ENCODE measurements at regions not wholly inside any gene's neighbourhood (a gene's known extent, or its start where the extent isn't known, plus 50 kb on each side); places are given as distances from the start of the nearest gene placed in this dataset.

GRCh38 chr7:24409431-24410024 lies 125.5 kb downstream of the NPY start:
- Histone ChIP-seq H2AFZ (ENCODE audit: low read depth, low read length) (no peak overlapping the region), H3K27me3 (ENCODE audit: insufficient read depth, low read length, poor library complexity) (peaks cover 3% of the 10 kb centered on the region), H4K20me1 (ENCODE audit: insufficient read depth, low read length) (no peaks in the 10 kb centered on the region), H3K4me1 (ENCODE audit: insufficient read depth, low read length) (no peaks in the 10 kb centered on the region), H3K27ac (ENCODE audit: low read length) (no peak overlapping the region), H3K4me3 (ENCODE audit: low read depth in 1 of 2, low read length in 2 of 2) (no peak overlapping the region), H3K79me2 (ENCODE audit: insufficient read depth, low read length) (no peaks in the 10 kb centered on the region), H3K9ac (ENCODE audit: low read depth, low read length) (no peak overlapping the region), H3K4me2 (ENCODE audit: insufficient read depth, low read length) (no peak overlapping the region), H3K9me3 (ENCODE audit: insufficient read depth, low read length, severe bottlenecking) (peaks cover 3% of the 10 kb centered on the region), H3K36me3 (ENCODE audit: insufficient read depth, low read length) (no peaks in the 10 kb centered on the region)
- ATAC-seq (ENCODE audit: insufficient read depth, low read depth), result no peak
- DNase-seq, result no peak
- TF ChIP-seq, protein P1, sequence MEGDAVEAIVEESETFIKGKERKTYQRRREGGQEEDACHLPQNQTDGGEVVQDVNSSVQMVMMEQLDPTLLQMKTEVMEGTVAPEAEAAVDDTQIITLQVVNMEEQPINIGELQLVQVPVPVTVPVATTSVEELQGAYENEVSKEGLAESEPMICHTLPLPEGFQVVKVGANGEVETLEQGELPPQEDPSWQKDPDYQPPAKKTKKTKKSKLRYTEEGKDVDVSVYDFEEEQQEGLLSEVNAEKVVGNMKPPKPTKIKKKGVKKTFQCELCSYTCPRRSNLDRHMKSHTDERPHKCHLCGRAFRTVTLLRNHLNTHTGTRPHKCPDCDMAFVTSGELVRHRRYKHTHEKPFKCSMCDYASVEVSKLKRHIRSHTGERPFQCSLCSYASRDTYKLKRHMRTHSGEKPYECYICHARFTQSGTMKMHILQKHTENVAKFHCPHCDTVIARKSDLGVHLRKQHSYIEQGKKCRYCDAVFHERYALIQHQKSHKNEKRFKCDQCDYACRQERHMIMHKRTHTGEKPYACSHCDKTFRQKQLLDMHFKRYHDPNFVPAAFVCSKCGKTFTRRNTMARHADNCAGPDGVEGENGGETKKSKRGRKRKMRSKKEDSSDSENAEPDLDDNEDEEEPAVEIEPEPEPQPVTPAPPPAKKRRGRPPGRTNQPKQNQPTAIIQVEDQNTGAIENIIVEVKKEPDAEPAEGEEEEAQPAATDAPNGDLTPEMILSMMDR (IDR thresholded peaks at IDR 0.05; ENCODE audit: borderline replicate concordance, extremely low read depth, low read length, poor library complexity, severe bottlenecking), result no peak
- no peak for TF ChIP-seq EZH2 (IDR thresholded peaks at IDR 0.05; ENCODE audit: borderline replicate concordance, low read depth, low read length, severe bottlenecking)

GRCh38 chr7:24411226-24411625 lies 127.2 kb downstream of the NPY start:
- Histone ChIP-seq H3K9ac (ENCODE audit: low read depth, low read length) (no peak overlapping the region), H2AFZ (ENCODE audit: low read depth, low read length) (no peak overlapping the region), H3K27me3 (ENCODE audit: insufficient read depth, low read length, poor library complexity) (no peaks in the 10 kb centered on the region), H4K20me1 (ENCODE audit: insufficient read depth, low read length) (no peaks in the 10 kb centered on the region), H3K36me3 (ENCODE audit: insufficient read depth, low read length) (no peaks in the 10 kb centered on the region), H3K4me2 (ENCODE audit: insufficient read depth, low read length) (no peak overlapping the region), H3K4me1 (ENCODE audit: insufficient read depth, low read length) (no peaks in the 10 kb centered on the region), H3K79me2 (ENCODE audit: insufficient read depth, low read length) (no peaks in the 10 kb centered on the region), H3K9me3 (ENCODE audit: insufficient read depth, low read length, severe bottlenecking) (peaks cover 3% of the 10 kb centered on the region), H3K4me3 (ENCODE audit: low read depth in 1 of 2, low read length in 2 of 2) (no peak overlapping the region), H3K27ac (ENCODE audit: low read length) (no peak overlapping the region)
- ATAC-seq (ENCODE audit: insufficient read depth, low read depth) (no peak), DNase-seq (no peak)
- no peak for TF ChIP-seq EZH2 (IDR thresholded peaks at IDR 0.05; ENCODE audit: borderline replicate concordance, low read depth, low read length, severe bottlenecking)
- TF ChIP-seq, protein P1 (IDR thresholded peaks at IDR 0.05; ENCODE audit: borderline replicate concordance, extremely low read depth, low read length, poor library complexity, severe bottlenecking), result no peak

- Histone ChIP-seq H3K4me2 (ENCODE audit: insufficient read depth, low read length) (no peak overlapping the region), H4K20me1 (ENCODE audit: insufficient read depth, low read length) (no peaks in the 10 kb centered on the region), H3K79me2 (ENCODE audit: insufficient read depth, low read length) (no peaks in the 10 kb centered on the region), H3K4me3 (ENCODE audit: low read depth in 1 of 2, low read length in 2 of 2) (no peak overlapping the region), H3K27me3 (ENCODE audit: insufficient read depth, low read length, poor library complexity) (no peaks in the 10 kb centered on the region), H3K4me1 (ENCODE audit: insufficient read depth, low read length) (no peaks in the 10 kb centered on the region), H2AFZ (ENCODE audit: low read depth, low read length) (no peak overlapping the region), H3K27ac (ENCODE audit: low read length) (no peak overlapping the region), H3K9me3 (ENCODE audit: insufficient read depth, low read length, severe bottlenecking) (peaks cover 3% of the 10 kb centered on the region), H3K36me3 (ENCODE audit: insufficient read depth, low read length) (no peaks in the 10 kb centered on the region), H3K9ac (ENCODE audit: low read depth, low read length) (no peak overlapping the region)
- TF ChIP-seq, protein P1 (IDR thresholded peaks at IDR 0.05; ENCODE audit: borderline replicate concordance, extremely low read depth, low read length, poor library complexity, severe bottlenecking), result no peak
- TF ChIP-seq EZH2 (IDR thresholded peaks at IDR 0.05; ENCODE audit: borderline replicate concordance, low read depth, low read length, severe bottlenecking), result no peak
- DNase-seq, result no peak
- no peak for ATAC-seq (ENCODE audit: insufficient read depth, low read depth)
Observed at GRCh38 chr7:24417526-24418120, 133.6 kb downstream of the NPY start.

Data from DND-41 (cell line).